MCF 10A (cell line): ENCODE measurements at regions not wholly inside any gene's neighbourhood (a gene's known extent, or its start where the extent isn't known, plus 50 kb on each side); places are given as distances from the start of the nearest gene placed in this dataset.
A peak's percentile ranks its signal among the peaks of the same experiment; 100 is the strongest.

Experiments
- BruUV-seq: library from RNA; stranded (reverse); fragments of 400-500 nt; replicated peaks from 2 replicates; lab custom pipeline; 2021; lab: Mats Ljungman, UMichigan
- CTCF ChIA-PET: fragments of 300-600 bp; sonication (Branson Sonifier 250); formaldehyde crosslinking; extraction: SDS; loops from one replicate; lab custom pipeline; 2021; ENCODE audit warnings: antibody characterized with exemption, inconsistent platforms; lab: Yijun Ruan, JAX
- POLR2A ChIA-PET: fragments of 300-600, 350-650 bp; sonication (Branson Sonifier 250); formaldehyde crosslinking; extraction: SDS; loops from one replicate; lab custom pipeline; 2020; ENCODE audit warnings: antibody characterized with exemption, inconsistent platforms; lab: Yijun Ruan, JAX
- DNase-seq: peaks from one replicate; pipeline ENCODE4 v3.0.0-alpha.2; 2018; ENCODE audit not compliant: unreplicated experiment
- H3K27ac Mint-ChIP-seq: one replicate; pipeline ENCODE4 v1.8.0; 2022; ENCODE audit warnings: mild to moderate bottlenecking, low read depth, mixed read lengths; ENCODE audit not compliant: unreplicated experiment
- H3K27me3 Mint-ChIP-seq: one replicate; pipeline ENCODE4 v1.8.0; 2022; ENCODE audit warnings: mixed read lengths; ENCODE audit not compliant: insufficient read depth, unreplicated experiment
- H3K36me3 Mint-ChIP-seq: one replicate; pipeline ENCODE4 v1.8.0; 2022; ENCODE audit warnings: mild to moderate bottlenecking, moderate library complexity, mixed read lengths; ENCODE audit not compliant: insufficient read depth, unreplicated experiment
- H3K4me1 Mint-ChIP-seq: one replicate; pipeline ENCODE4 v1.8.0; 2022; ENCODE audit warnings: mixed read lengths; ENCODE audit not compliant: insufficient read depth, unreplicated experiment
- H3K4me3 Mint-ChIP-seq: one replicate; pipeline ENCODE4 v1.8.0; 2022; ENCODE audit warnings: mild to moderate bottlenecking, moderate library complexity, mixed read lengths; ENCODE audit not compliant: unreplicated experiment
- H3K9me3 Mint-ChIP-seq: one replicate; pipeline ENCODE4 v1.8.0; 2022; ENCODE audit warnings: mixed read lengths; ENCODE audit not compliant: unreplicated experiment
- CTCF ChIP-seq: fragments of 200-600 bp; IDR thresholded peaks from one replicate; pipeline ENCODE4 v1.8.0; 2022; ENCODE audit warnings: antibody characterized with exemption, mild to moderate bottlenecking; ENCODE audit not compliant: unreplicated experiment
- intact Hi-C: fragments of 100-400 bp; cut with micrococcal nuclease; formaldehyde crosslinking; loops from 2 replicates; pipeline ENCODE4 v1.14.1; 2022

GRCh38 chr14:98579140-98579539 is 692.9 kb downstream of the BCL11B start:
- DNase-seq, result peak; percentile 2
- Mint-ChIP-seq H3K36me3 (no peaks in the 10 kb centered on the region), H3K27me3 (peaks cover 12% of the 10 kb centered on the region), H3K4me3 (no peak overlapping the region), H3K27ac (no peak overlapping the region), H3K9me3 (peaks cover 5% of the 10 kb centered on the region), H3K4me1 (peaks cover 6% of the 10 kb centered on the region)
- no TSS peak for BruUV-seq
- ChIA-PET POLR2A (no interaction called here), CTCF (no interaction called here)
- TF ChIP-seq CTCF, result no peak
- intact Hi-C loops, result no loop called here

GRCh38 chr14:98580131-98580678 is 691.8 kb downstream of the BCL11B start:
- no TSS peak for BruUV-seq
- H3K9me3 Mint-ChIP-seq, result peaks cover 5% of the 10 kb centered on the region
- peak; percentile 49 for DNase-seq
- no peaks in the 10 kb centered on the region for H3K36me3 Mint-ChIP-seq
- H3K4me1 Mint-ChIP-seq, result peaks cover 6% of the 10 kb centered on the region
- no peak overlapping the region for H3K4me3 Mint-ChIP-seq
- ChIA-PET POLR2A (interaction anchor here (0.6 kb wide), 1 partner anchor 602 kb away, joined by 3 read pairs; no protein-coding TSS in a partner anchor), CTCF (interaction anchor here (0.6 kb wide), 1 partner anchor 8 kb away, joined by 3 read pairs; no protein-coding TSS in a partner anchor)
- H3K27me3 Mint-ChIP-seq, result peaks cover 12% of the 10 kb centered on the region
- H3K27ac Mint-ChIP-seq, result no peak overlapping the region
- intact Hi-C loops, result no loop called here
- TF ChIP-seq CTCF, result no peak

DNA sequence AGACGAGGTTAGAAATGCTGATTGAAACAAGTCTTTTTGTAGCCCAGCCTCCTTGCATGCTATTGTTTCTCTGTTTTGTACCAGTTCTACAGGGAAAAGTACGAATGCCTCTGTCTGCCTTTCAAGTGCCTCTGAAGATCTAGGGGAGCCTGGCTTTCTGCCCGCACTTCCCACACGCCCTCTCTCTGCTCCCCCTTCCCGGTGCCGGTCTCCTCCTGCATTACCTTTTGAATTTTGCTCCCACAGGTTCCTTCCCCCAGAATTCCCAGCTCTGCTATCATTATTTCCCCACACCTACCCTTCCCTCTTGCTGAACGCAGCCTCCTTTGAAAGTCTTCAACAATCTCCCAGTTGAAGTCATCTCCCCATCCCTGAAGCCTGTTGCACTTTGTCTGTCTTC is 689.7 kb downstream of the BCL11B start:
- ChIA-PET CTCF (interaction anchor here (0.7 kb wide), 1 partner anchor 23 kb away, joined by 3 read pairs; no protein-coding TSS in a partner anchor), POLR2A (no interaction called here)
- no TSS peak for BruUV-seq
- Mint-ChIP-seq H3K4me1 (peaks cover 11% of the 10 kb centered on the region), H3K9me3 (peaks cover 5% of the 10 kb centered on the region), H3K27ac (no peak overlapping the region), H3K4me3 (no peak overlapping the region), H3K36me3 (no peaks in the 10 kb centered on the region), H3K27me3 (peaks cover 12% of the 10 kb centered on the region)
- no peak for DNase-seq
- intact Hi-C loops, result no loop called here
- no peak for TF ChIP-seq CTCF

- Mint-ChIP-seq H3K27ac (no peak overlapping the region), H3K36me3 (no peaks in the 10 kb centered on the region), H3K4me1 (no peaks in the 10 kb centered on the region), H3K4me3 (no peak overlapping the region), H3K9me3 (peaks cover 1% of the 10 kb centered on the region), H3K27me3 (no peaks in the 10 kb centered on the region)
- ChIA-PET POLR2A (no interaction called here), CTCF (interaction anchor here (0.6 kb wide), 2 partner anchors 585 to 890 kb away, joined by 3 read pairs; no protein-coding TSS in a partner anchor)
- no peak for DNase-seq
- intact Hi-C loops, result no loop called here
- TF ChIP-seq CTCF, result no peak
- BruUV-seq, result no TSS peak
These were observed 680.8 kb downstream of the BCL11B start for GRCh38 chr14:98591161-98591560.
